HG03175 (cell line): ENCODE measurements at regions not wholly inside any gene's neighbourhood (a gene's known extent, or its start where the extent isn't known, plus 50 kb on each side); places are given as distances from the start of the nearest gene placed in this dataset.
"Not testable (repeated sequence)": the region's sequence is repeated elsewhere in the genome, so short reads cannot be mapped to it uniquely, and the experiment has no call there.

Experiments
- ATAC-seq: cut with Tn5 transposase; IDR thresholded peaks from one replicate; pipeline ENCODE4 v1.9.1; 2021; ENCODE audit warnings: mild to moderate bottlenecking, moderate library complexity; ENCODE audit not compliant: unreplicated experiment

- no peak for ATAC-seq
Observed at GRCh38 chr16:47872225-47872624, 283.6 kb downstream of the ABCC12 start.

- ATAC-seq = no peak
Observed at GRCh38 chr16:47866423-47866822, 289.4 kb downstream of the ABCC12 start.

- ATAC-seq = no peak
Observed at GRCh38 chr16:47865337-47865855, 290.4 kb downstream of the ABCC12 start.

GRCh38 chr16:47864262-47864661 lies 291.5 kb downstream of the ABCC12 start:
- ATAC-seq = not testable (repeated sequence)

- no peak for ATAC-seq
Observed at GRCh38 chr16:47861999-47862398, 293.8 kb downstream of the ABCC12 start.

- ATAC-seq = no peak
Observed at GRCh38 chr16:47858333-47858982, 297.3 kb downstream of the ABCC12 start.

GRCh38 chr16:47855431-47855830 lies 300.4 kb downstream of the ABCC12 start:
- no peak for ATAC-seq

- no peak for ATAC-seq
Observed at GRCh38 chr16:47854737-47855136, 301.1 kb downstream of the ABCC12 start.

GRCh38 chr16:47852991-47853390 lies 302.8 kb downstream of the ABCC12 start:
- ATAC-seq = no peak

- no peak for ATAC-seq
Observed at GRCh38 chr16:47851146-47851545, 304.6 kb downstream of the ABCC12 start.

GRCh38 chr16:47849736-47850135 lies 306.1 kb downstream of the ABCC12 start:
- ATAC-seq = no peak

- ATAC-seq = no peak
Observed at GRCh38 chr16:47848421-47849109, 307.2 kb downstream of the ABCC12 start.

GRCh38 chr16:47847220-47847970 lies 308.4 kb downstream of the ABCC12 start:
- ATAC-seq = no peak

- no peak for ATAC-seq
Observed at GRCh38 chr16:47834485-47835024, 321.2 kb downstream of the ABCC12 start.

- ATAC-seq = no peak
Observed at GRCh38 chr16:47833771-47834170, 322.0 kb downstream of the ABCC12 start.

GRCh38 chr16:47829850-47830600 lies 325.8 kb downstream of the ABCC12 start:
- no peak for ATAC-seq

GRCh38 chr16:47826070-47826469 lies 329.7 kb downstream of the ABCC12 start:
- ATAC-seq = no peak

GRCh38 chr16:47817048-47817447 lies 338.7 kb downstream of the ABCC12 start:
- no peak for ATAC-seq

GRCh38 chr16:47816511-47816910 lies 339.3 kb downstream of the ABCC12 start:
- ATAC-seq = no peak

- ATAC-seq = no peak
Observed at GRCh38 chr16:47815655-47816054, 340.1 kb downstream of the ABCC12 start.

GRCh38 chr16:47811758-47812157 lies 344.0 kb downstream of the ABCC12 start:
- ATAC-seq = not testable (repeated sequence)
